Prostate gland (tissue), 2 donors: ENCODE measurements at regions not wholly inside any gene's neighbourhood (a gene's known extent, or its start where the extent isn't known, plus 50 kb on each side); places are given as distances from the start of the nearest gene placed in this dataset.

Experiments
- POLR2A ChIP-seq: fragments of 450-650 bp; IDR thresholded peaks from one replicate; pipeline ENCODE4 v1.6.1; 2016; ENCODE audit warnings: antibody characterized with exemption, mild to moderate bottlenecking
- POLR2AphosphoS5 ChIP-seq: sonication (generic); formaldehyde crosslinking; IDR thresholded peaks from one replicate; pipeline ENCODE4 v1.6.1; 2017; ENCODE audit warnings: antibody characterized with exemption
- TF ChIP-seq, protein P1 (sequence below), 4 experiments: fragments of 200-600 bp in 2 of 4; fragments of 450-650 bp in 2 of 4; sonication (generic) in 2 of 4; IDR thresholded peaks; 1 replicate in 3 of 4; 2 replicates in 1 of 4; pipeline ENCODE4 v1.5.1; 2016 to 2019; ENCODE audit warnings: antibody characterized with exemption in 4 of 4, mild to moderate bottlenecking in 2 of 4, moderate library complexity in 2 of 4

DNA sequence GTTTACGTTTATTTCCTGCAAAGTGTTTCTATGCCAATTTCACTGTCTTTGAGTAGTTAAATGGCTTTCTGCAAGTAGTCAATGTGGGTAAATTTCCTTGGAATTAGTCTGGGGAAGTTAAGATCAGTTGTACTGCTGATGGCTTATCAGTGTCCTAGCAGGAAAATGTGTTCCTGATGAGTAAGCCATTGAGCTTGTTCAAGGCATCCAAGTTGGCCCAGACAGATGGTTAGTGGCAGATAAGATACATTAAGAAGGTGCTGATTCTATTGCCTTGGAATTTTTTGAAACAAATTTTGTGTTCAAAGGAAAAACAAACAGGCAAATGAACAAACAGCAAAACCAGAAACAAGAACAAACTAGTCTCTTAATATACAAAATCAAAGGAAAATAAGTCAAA lies 258.4 kb downstream of the MAP2K6 start:
- TF ChIP-seq POLR2A (no peak), POLR2AphosphoS5 (no peak)
- TF ChIP-seq, protein P1, sequence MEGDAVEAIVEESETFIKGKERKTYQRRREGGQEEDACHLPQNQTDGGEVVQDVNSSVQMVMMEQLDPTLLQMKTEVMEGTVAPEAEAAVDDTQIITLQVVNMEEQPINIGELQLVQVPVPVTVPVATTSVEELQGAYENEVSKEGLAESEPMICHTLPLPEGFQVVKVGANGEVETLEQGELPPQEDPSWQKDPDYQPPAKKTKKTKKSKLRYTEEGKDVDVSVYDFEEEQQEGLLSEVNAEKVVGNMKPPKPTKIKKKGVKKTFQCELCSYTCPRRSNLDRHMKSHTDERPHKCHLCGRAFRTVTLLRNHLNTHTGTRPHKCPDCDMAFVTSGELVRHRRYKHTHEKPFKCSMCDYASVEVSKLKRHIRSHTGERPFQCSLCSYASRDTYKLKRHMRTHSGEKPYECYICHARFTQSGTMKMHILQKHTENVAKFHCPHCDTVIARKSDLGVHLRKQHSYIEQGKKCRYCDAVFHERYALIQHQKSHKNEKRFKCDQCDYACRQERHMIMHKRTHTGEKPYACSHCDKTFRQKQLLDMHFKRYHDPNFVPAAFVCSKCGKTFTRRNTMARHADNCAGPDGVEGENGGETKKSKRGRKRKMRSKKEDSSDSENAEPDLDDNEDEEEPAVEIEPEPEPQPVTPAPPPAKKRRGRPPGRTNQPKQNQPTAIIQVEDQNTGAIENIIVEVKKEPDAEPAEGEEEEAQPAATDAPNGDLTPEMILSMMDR (IDR thresholded peaks at IDR 0.05), result no peak
